WTC11 (cell line): ENCODE measurements at regions not wholly inside any gene's neighbourhood (a gene's known extent, or its start where the extent isn't known, plus 50 kb on each side); places are given as distances from the start of the nearest gene placed in this dataset.

Experiments
- ATAC-seq: fragments of 200-7000 bp; cut with Tn5 transposase; 2 replicates; pipeline ENCODE4 v1.10.0; 2021; ENCODE audit warnings: mild to moderate bottlenecking, moderate library complexity
- CTCF ChIA-PET: fragments of 300-600 bp; sonication (Branson Sonifier 250); formaldehyde crosslinking; loops from one replicate; lab custom pipeline; 2021; ENCODE audit warnings: antibody characterized with exemption; lab: Charles Lee
- POLR2A ChIA-PET: fragments of 350-600 bp; sonication (Branson Sonifier 250); formaldehyde crosslinking; loops from one replicate; lab custom pipeline; 2021; ENCODE audit warnings: antibody characterized with exemption; lab: Charles Lee
- DNase-seq: peaks from one replicate; pipeline ENCODE4 v3.0.0; 2021; ENCODE audit warnings: low spot score
- H3K27ac Mint-ChIP-seq: 2 replicates; pipeline ENCODE4 v1.8.0; 2021; ENCODE audit warnings: mixed read lengths
- H3K27me3 Mint-ChIP-seq: 2 replicates; pipeline ENCODE4 v1.8.0; 2021; ENCODE audit warnings: low read depth, mild to moderate bottlenecking, moderate library complexity, mixed read lengths
- H3K36me3 Mint-ChIP-seq: 2 replicates; pipeline ENCODE4 v1.8.0; 2021; ENCODE audit warnings: mixed read lengths
- H3K4me1 Mint-ChIP-seq: 2 replicates; pipeline ENCODE4 v1.8.0; 2022; ENCODE audit warnings: mixed read lengths
- H3K4me3 Mint-ChIP-seq: 2 replicates; pipeline ENCODE4 v1.8.0; 2021; ENCODE audit warnings: mild to moderate bottlenecking, moderate library complexity, mixed read lengths
- H3K9me3 Mint-ChIP-seq: 2 replicates; pipeline ENCODE4 v1.8.0; 2021; ENCODE audit warnings: mixed read lengths
- ATF6 ChIP-seq: sonication (generic); formaldehyde crosslinking; IDR thresholded peaks from 2 replicates; pipeline ENCODE4 v1.8.1; 2023; ENCODE audit warnings: mild to moderate bottlenecking, missing genetic modification reagents
- CBFB ChIP-seq: sonication (generic); formaldehyde crosslinking; IDR thresholded peaks from 2 replicates; pipeline ENCODE4 v1.8.1; 2022; ENCODE audit warnings: mild to moderate bottlenecking, low read depth, missing genetic modification reagents
- CREM ChIP-seq: sonication (generic); formaldehyde crosslinking; IDR thresholded peaks from 2 replicates; pipeline ENCODE4 v1.8.1; 2022; ENCODE audit warnings: mild to moderate bottlenecking, missing genetic modification reagents, moderate library complexity
- E2F1 ChIP-seq: sonication (generic); formaldehyde crosslinking; IDR thresholded peaks from 2 replicates; pipeline ENCODE4 v1.8.0; 2022; ENCODE audit warnings: mild to moderate bottlenecking, missing genetic modification reagents
- ELF4 ChIP-seq: sonication (generic); formaldehyde crosslinking; IDR thresholded peaks from 2 replicates; pipeline ENCODE4 v1.8.1; 2022; ENCODE audit warnings: low read depth, mild to moderate bottlenecking, moderate library complexity, missing genetic modification reagents
- EMX1 ChIP-seq: fragments of 250-450 bp; sonication (Bioruptor Pico); IDR thresholded peaks from 2 replicates; pipeline ENCODE4 v1.8.0; 2021; ENCODE audit warnings: mild to moderate bottlenecking
- ERG ChIP-seq: fragments of 250-450 bp; sonication (Bioruptor Pico); IDR thresholded peaks from 2 replicates; pipeline ENCODE4 v1.8.0; 2021; ENCODE audit warnings: mild to moderate bottlenecking
- GRHL2 ChIP-seq: fragments of 250-450 bp; sonication (Bioruptor Pico); IDR thresholded peaks from 2 replicates; pipeline ENCODE4 v1.8.0; 2022; ENCODE audit warnings: mild to moderate bottlenecking, moderate library complexity; ENCODE audit not compliant: insufficient replicate concordance, severe bottlenecking
- NFATC4 ChIP-seq: fragments of 250-450 bp; sonication (Bioruptor Pico); IDR thresholded peaks from 2 replicates; pipeline ENCODE4 v1.9.0; 2021; ENCODE audit warnings: mild to moderate bottlenecking
- NFYB ChIP-seq: sonication (generic); formaldehyde crosslinking; conservative IDR thresholded peaks from 2 replicates; pipeline ENCODE4 v1.8.0; 2022; ENCODE audit warnings: low read depth, missing genetic modification reagents
- TEAD4 ChIP-seq: sonication (generic); formaldehyde crosslinking; IDR thresholded peaks from 2 replicates; pipeline ENCODE4 v1.8.0; 2022; ENCODE audit warnings: mild to moderate bottlenecking, missing genetic modification reagents
- TP53 ChIP-seq: sonication (generic); formaldehyde crosslinking; IDR thresholded peaks from 2 replicates; pipeline ENCODE4 v1.8.1; 2023; ENCODE audit warnings: mild to moderate bottlenecking, missing genetic modification reagents
- ZBTB21 ChIP-seq: sonication (generic); formaldehyde crosslinking; IDR thresholded peaks from 2 replicates; pipeline ENCODE4 v1.8.1; 2023; ENCODE audit warnings: mild to moderate bottlenecking, missing genetic modification reagents, borderline replicate concordance
- ZBTB43 ChIP-seq: sonication (generic); formaldehyde crosslinking; IDR thresholded peaks from 2 replicates; pipeline ENCODE4 v1.8.1; 2023; ENCODE audit warnings: mild to moderate bottlenecking, missing genetic modification reagents
- ZNF121 ChIP-seq: sonication (generic); formaldehyde crosslinking; IDR thresholded peaks from 2 replicates; pipeline ENCODE4 v1.8.0; 2023; ENCODE audit warnings: missing genetic modification reagents
- ZNF263 ChIP-seq: sonication (generic); formaldehyde crosslinking; IDR thresholded peaks from 2 replicates; pipeline ENCODE4 v1.8.1; 2022; ENCODE audit warnings: low read depth, mild to moderate bottlenecking, moderate library complexity, missing genetic modification reagents
- ZNF396 ChIP-seq: fragments of 250-450 bp; sonication (Bioruptor Pico); IDR thresholded peaks from 2 replicates; pipeline ENCODE4 v1.8.0; 2021; ENCODE audit warnings: mild to moderate bottlenecking, moderate library complexity, borderline replicate concordance
- ZNF425 ChIP-seq: fragments of 250-450 bp; sonication (Bioruptor Pico); conservative IDR thresholded peaks from 2 replicates; pipeline ENCODE4 v1.9.0; 2021; ENCODE audit warnings: mild to moderate bottlenecking
- ZNF512 ChIP-seq: sonication (generic); formaldehyde crosslinking; IDR thresholded peaks from 2 replicates; pipeline ENCODE4 v1.8.1; 2022; ENCODE audit warnings: missing genetic modification reagents, borderline replicate concordance
- ZSCAN18 ChIP-seq: fragments of 250-450 bp; sonication (Bioruptor Pico); IDR thresholded peaks from 2 replicates; pipeline ENCODE4 v2.1.2; 2022; ENCODE audit warnings: mild to moderate bottlenecking, moderate library complexity

- H3K27ac Mint-ChIP-seq = no peak overlapping the region
- no peaks in the 10 kb centered on the region for H3K9me3 Mint-ChIP-seq
- no peak for TF ChIP-seq ELF4 (CRISPR knock-in tag)
- TF ChIP-seq CREM (CRISPR knock-in tag) = no peak
- TF ChIP-seq E2F1 (CRISPR knock-in tag) = no peak
- peaks cover 12% of the 10 kb centered on the region for H3K4me1 Mint-ChIP-seq
- DNase-seq (no peak), ATAC-seq (no peak)
- H3K27me3 Mint-ChIP-seq = peaks cover 7% of the 10 kb centered on the region
- H3K4me3 Mint-ChIP-seq = no peak overlapping the region
- CTCF ChIA-PET = no interaction called here
- H3K36me3 Mint-ChIP-seq = no peaks in the 10 kb centered on the region
- POLR2A ChIA-PET = no interaction called here
These were observed 496.9 kb upstream of the CELF2 start for GRCh38 chr10:10520491-10521385.

- ATAC-seq (no peak), DNase-seq (no peak)
- H3K27ac Mint-ChIP-seq = no peak overlapping the region; the same call in 1 of the 2 replicates
- no peaks in the 10 kb centered on the region for H3K36me3 Mint-ChIP-seq
- ChIA-PET CTCF (interaction anchor here (0.6 kb wide), 1 partner anchor 1016 kb away, joined by 3 read pairs; no protein-coding TSS in a partner anchor), POLR2A (no interaction called here)
- H3K4me3 Mint-ChIP-seq = no peak overlapping the region
- no peaks in the 10 kb centered on the region for H3K9me3 Mint-ChIP-seq
- H3K27me3 Mint-ChIP-seq = peaks cover 63% of the 10 kb centered on the region
- H3K4me1 Mint-ChIP-seq = peaks cover 20% of the 10 kb centered on the region
- TF ChIP-seq ZBTB21 (CRISPR knock-in tag) (no peak), CBFB (CRISPR knock-in tag) (no peak), TP53 (CRISPR knock-in tag) (no peak), ZSCAN18 (CRISPR knock-in tag) (no peak), ZNF396 (no peak), GRHL2 (CRISPR knock-in tag) (no peak), NFATC4 (CRISPR knock-in tag) (no peak), ZBTB43 (CRISPR knock-in tag) (no peak), TEAD4 (CRISPR knock-in tag) (no peak), ATF6 (CRISPR knock-in tag) (no peak), ZNF425 (CRISPR knock-in tag) (no peak), ZNF121 (CRISPR knock-in tag) (no peak), ERG (CRISPR knock-in tag) (no peak), ZNF512 (no peak), ZNF263 (CRISPR knock-in tag) (no peak), EMX1 (CRISPR knock-in tag) (no peak), NFYB (CRISPR knock-in tag) (no peak)
- TF ChIP-seq, all 79 proteins: peak for 0
These were observed 490.8 kb upstream of the CELF2 start for GRCh38 chr10:10526846-10527245.
